H1 (cell line): ENCODE measurements at regions not wholly inside any gene's neighbourhood (a gene's known extent, or its start where the extent isn't known, plus 50 kb on each side); places are given as distances from the start of the nearest gene placed in this dataset.

ENCODE experiments used
- CTCF ChIA-PET: fragments of 300-600 bp; sonication (Branson Sonifier 250); formaldehyde crosslinking; loops from one replicate; lab custom pipeline; 2021; ENCODE audit not compliant: partially characterized antibody; lab: Charles Lee
- POLR2A ChIA-PET: fragments of 300-600 bp; sonication (Branson Sonifier 250); formaldehyde crosslinking; loops from one replicate; lab custom pipeline; 2021; ENCODE audit warnings: inconsistent platforms; ENCODE audit not compliant: partially characterized antibody; lab: Charles Lee
- DNase-seq, 2 experiments: peaks; one replicate each; pipeline versions ENCODE4 v3.0.0 to v3.0.0-alpha.2; 2010 to 2022; ENCODE audit warnings: low spot score in 2 of 2, low read depth in 1 of 2, mixed read lengths in 1 of 2
- FAIRE-seq: peaks from 2 replicates; lab custom pipeline; 2011; peaks lifted over from hg19 to GRCh38; lab: Jason Lieb, UNC
- H2AFZ ChIP-seq: 2 replicates; pipeline ENCODE4 v1.8.1; 2012; ENCODE audit warnings: low read length, inconsistent platforms
- H2AK5ac ChIP-seq: 2 replicates; pipeline ENCODE4 v1.6.1; 2013; ENCODE audit warnings: low read depth, low read length
- H2BK120ac ChIP-seq: replicated peaks from 2 replicates; pipeline ENCODE3; 2013; ENCODE audit warnings: low read depth, low read length, inconsistent platforms
- H2BK12ac ChIP-seq: 2 replicates; pipeline ENCODE4 v1.6.1; 2013; ENCODE audit warnings: low read depth, low read length
- H2BK15ac ChIP-seq: 2 replicates; pipeline ENCODE4 v1.6.1; 2013; ENCODE audit warnings: low read length
- H2BK20ac ChIP-seq: 2 replicates; pipeline ENCODE4 v1.6.1; 2013; ENCODE audit warnings: low read length
- H2BK5ac ChIP-seq: 2 replicates; pipeline ENCODE4 v1.6.1; 2013; ENCODE audit warnings: low read depth, low read length
- H3K14ac ChIP-seq: 2 replicates; pipeline ENCODE4 v1.6.1; 2013; ENCODE audit warnings: inconsistent platforms; ENCODE audit not compliant: insufficient read length
- H3K18ac ChIP-seq: 2 replicates; pipeline ENCODE4 v1.6.1; 2013; ENCODE audit warnings: low read length; ENCODE audit errors: extremely low read depth
- H3K23ac ChIP-seq: 2 replicates; pipeline ENCODE4 v1.6.1; 2013; ENCODE audit warnings: inconsistent platforms; ENCODE audit not compliant: insufficient read length
- H3K23me2 ChIP-seq: 2 replicates; pipeline ENCODE4 v1.6.1; 2013; ENCODE audit warnings: low read depth, low read length
- H3K27ac ChIP-seq: 2 replicates; pipeline ENCODE4 v1.6.1; 2011; ENCODE audit warnings: low read depth, low read length, inconsistent platforms
- H3K27me3 ChIP-seq, 4 experiments: replicated peaks in 1 of 4; 1 replicate in 1 of 4; 2 replicates in 3 of 4; pipeline versions ENCODE4 v1.6.1 to v1.8.1; 2011 to 2013; ENCODE audit warnings: low read length in 3 of 4, mild to moderate bottlenecking in 3 of 4, inconsistent platforms in 2 of 4, mixed read lengths in 2 of 4, moderate library complexity in 1 of 4; ENCODE audit not compliant: control insufficient read depth in 3 of 4, insufficient read depth in 3 of 4; ENCODE audit errors: extremely low read depth in 1 of 4
- H3K36me3 ChIP-seq, 4 experiments: 2 replicates each; pipeline versions ENCODE4 v1.6.1 to v1.8.1; 2011 to 2013; ENCODE audit warnings: mild to moderate bottlenecking in 4 of 4, low read length in 3 of 4, moderate library complexity in 2 of 4, control low read depth in 1 of 4, inconsistent platforms in 1 of 4; ENCODE audit not compliant: insufficient read depth in 4 of 4, control insufficient read depth in 2 of 4
- H3K4ac ChIP-seq: replicated peaks from 2 replicates; pipeline ENCODE3; 2013; ENCODE audit warnings: low read length, low read depth, mixed read lengths, inconsistent platforms; ENCODE audit not compliant: insufficient read length
- H3K4me1 ChIP-seq, 4 experiments: replicated peaks in 1 of 4; 1 replicate in 1 of 4; 2 replicates in 3 of 4; pipeline versions ENCODE4 v1.6.1 to v1.8.1; 2011 to 2013; ENCODE audit warnings: low read length in 3 of 4, inconsistent platforms in 2 of 4, mixed read lengths in 1 of 4; ENCODE audit not compliant: insufficient read depth in 4 of 4, control insufficient read depth in 3 of 4
- H3K4me2 ChIP-seq, 2 experiments: 2 replicates each; pipeline versions ENCODE4 v1.6.1 to v1.8.1; 2011 to 2013; ENCODE audit warnings: low read depth in 2 of 2, low read length in 2 of 2, control low read depth in 1 of 2, inconsistent platforms in 1 of 2, mild to moderate bottlenecking in 1 of 2; ENCODE audit not compliant: insufficient read depth in 1 of 2
- H3K4me3 ChIP-seq, 4 experiments: fragments of 200-600, 300-600 bp in 1 of 4; sonication (generic), shearing (Covaris generic), sonication (Bioruptor Twin) in 1 of 4; 2 replicates each; pipeline versions ENCODE4 v1.5.1 to v1.8.1; 2011 to 2016; ENCODE audit warnings: low read length in 4 of 4, low read depth in 3 of 4, control low read depth in 2 of 4, inconsistent platforms in 2 of 4, mild to moderate bottlenecking in 2 of 4, mixed read lengths in 1 of 4, moderate library complexity in 1 of 4; ENCODE audit not compliant: insufficient read depth in 2 of 4; ENCODE audit errors: extremely low read depth in 1 of 4
- H3K56ac ChIP-seq: replicated peaks from 2 replicates; pipeline ENCODE3; 2013; ENCODE audit warnings: low read depth, mild to moderate bottlenecking, mixed read lengths, low read length, inconsistent platforms; ENCODE audit not compliant: insufficient read length
- H3K79me1 ChIP-seq: 2 replicates; pipeline ENCODE4 v1.6.1; 2013; ENCODE audit warnings: low read depth, low read length, control low read depth
- H3K79me2 ChIP-seq, 2 experiments: 2 replicates each; pipeline versions ENCODE4 v1.6.1 to v1.8.1; 2012 to 2013; ENCODE audit warnings: low read length in 2 of 2, mild to moderate bottlenecking in 2 of 2, inconsistent platforms in 1 of 2; ENCODE audit not compliant: insufficient read depth in 2 of 2, control insufficient read depth in 1 of 2
- H3K9ac ChIP-seq, 4 experiments: replicated peaks in 1 of 4; 1 replicate in 1 of 4; 2 replicates in 3 of 4; pipeline versions ENCODE4 v1.6.1 to v1.8.1; 2011 to 2013; ENCODE audit warnings: low read depth in 3 of 4, low read length in 3 of 4, control low read depth in 2 of 4, mild to moderate bottlenecking in 2 of 4, moderate library complexity in 2 of 4, inconsistent platforms in 1 of 4; ENCODE audit errors: extremely low read depth in 1 of 4
- H3K9me3 ChIP-seq, 2 experiments: 2 replicates each; pipeline versions ENCODE4 v1.6.1 to v1.8.1; 2012 to 2013; ENCODE audit warnings: mild to moderate bottlenecking in 2 of 2, moderate library complexity in 2 of 2, control low read depth in 1 of 2, inconsistent platforms in 1 of 2, low read depth in 1 of 2, low read length in 1 of 2, mixed read lengths in 1 of 2; ENCODE audit not compliant: insufficient read depth in 2 of 2
- H4K20me1 ChIP-seq, 2 experiments: replicated peaks in 1 of 2; 2 replicates each; pipeline versions ENCODE3 to v1.8.1; 2011 to 2013; ENCODE audit warnings: inconsistent platforms in 2 of 2, low read length in 2 of 2, mild to moderate bottlenecking in 1 of 2; ENCODE audit not compliant: insufficient read depth in 2 of 2, control insufficient read depth in 1 of 2
- H4K5ac ChIP-seq: 2 replicates; pipeline ENCODE4 v1.6.1; 2013; ENCODE audit warnings: low read length, low read depth, mixed read lengths, inconsistent platforms; ENCODE audit not compliant: insufficient read length
- H4K8ac ChIP-seq: 2 replicates; pipeline ENCODE4 v1.8.0; 2013; ENCODE audit warnings: mild to moderate bottlenecking, moderate library complexity, low read length, inconsistent platforms; ENCODE audit not compliant: insufficient read depth; ENCODE audit errors: extremely low read depth
- H4K91ac ChIP-seq: replicated peaks from 2 replicates; pipeline ENCODE3; 2013; ENCODE audit warnings: low read length, mixed read lengths, inconsistent platforms; ENCODE audit not compliant: insufficient read length
- FOSL1 ChIP-seq: IDR thresholded peaks from 2 replicates; pipeline ENCODE4 v1.6.1; 2011; ENCODE audit warnings: mild to moderate bottlenecking, low read depth, low read length, moderate library complexity; ENCODE audit not compliant: insufficient read depth
- HDAC2 ChIP-seq, 2 experiments: fragments of 300-600 bp in 1 of 2; sonication (generic) in 1 of 2; IDR thresholded peaks; 2 replicates each; pipeline ENCODE4 v1.6.1; 2011 to 2012; ENCODE audit warnings: low read depth in 2 of 2, low read length in 2 of 2, mild to moderate bottlenecking in 2 of 2, moderate library complexity in 2 of 2, borderline replicate concordance in 1 of 2, inconsistent platforms in 1 of 2
- KDM4A ChIP-seq: IDR thresholded peaks from one replicate; pipeline ENCODE4 v1.7.1; 2012; ENCODE audit warnings: low read depth, mild to moderate bottlenecking, moderate library complexity, low read length, inconsistent platforms; ENCODE audit not compliant: severe bottlenecking
- NANOG ChIP-seq: IDR thresholded peaks from 2 replicates; pipeline ENCODE4 v1.6.1; 2011; ENCODE audit warnings: low read length, low read depth, mild to moderate bottlenecking, inconsistent platforms; ENCODE audit not compliant: insufficient read depth, poor library complexity, severe bottlenecking
- SRF ChIP-seq: IDR thresholded peaks from 2 replicates; pipeline ENCODE4 v1.6.1; 2011; ENCODE audit warnings: mild to moderate bottlenecking, low read depth, low read length, moderate library complexity
- TAF7 ChIP-seq: optimal IDR thresholded peaks from 2 replicates; pipeline ENCODE3; 2011; ENCODE audit warnings: low read depth, mild to moderate bottlenecking, inconsistent platforms, low read length, moderate library complexity, borderline replicate concordance
- WGBS, 2 experiments: shearing (Covaris generic) in 1 of 2; methylation state at CpG; one replicate each; pipeline versions ENCODE4 v1.1.6 to v1.1.7; 2013 to 2015; ENCODE audit warnings: low lambda C conversion rate in 2 of 2, mixed read lengths in 2 of 2, inconsistent platforms in 1 of 2, low coverage in 1 of 2, missing lambda C conversion rate in 1 of 2; ENCODE audit not compliant: insufficient replicate concordance in 2 of 2, insufficient coverage in 1 of 2, insufficient read length in 1 of 2; ENCODE audit errors: extremely low coverage in 1 of 2, missing lambda C conversion rate in 1 of 2; 5-methylcytosine and 5-hydroxymethylcytosine counted together
- TF ChIP-seq, protein P1 (sequence below): IDR thresholded peaks from 2 replicates; pipeline ENCODE4 v1.6.1; 2012; ENCODE audit warnings: inconsistent platforms

- Histone ChIP-seq H3K4me1 (peaks cover 0 to 3% (median 2%) of the 10 kb centered on the region in 4 experiments; a peak in 4 of 7 replicates), H3K18ac (no peak overlapping the region), H2BK12ac (no peak overlapping the region), H3K27me3 (peaks cover 7 to 31% (median 29%) of the 10 kb centered on the region in 4 experiments), H3K79me1 (no peaks in the 10 kb centered on the region), H3K4me2 (peak overlapping the region; percentile 85 to 89), H4K8ac (0 out of 2 replicates have a peak overlapping the region, but pooled peaks have one; percentile 40), H4K5ac (no peak overlapping the region), H4K20me1 (no peaks in the 10 kb centered on the region), H2BK5ac (no peak overlapping the region), H3K79me2 (no peaks in the 10 kb centered on the region), H4K91ac (no peak overlapping the region), H3K4ac (no peak overlapping the region), H3K9me3 (no peaks in the 10 kb centered on the region), H3K56ac (no peak overlapping the region), H2BK120ac (no peak overlapping the region), H2BK15ac (no peak overlapping the region), H3K23me2 (peaks cover 6% of the 10 kb centered on the region; the same call in 1 of the 2 replicates), H2BK20ac (no peak overlapping the region), H3K4me3 (peak overlapping the region; percentile 38 to 68 (median 46); a peak in 6 of 8 replicates), H3K36me3 (no peaks in the 10 kb centered on the region), H3K14ac (no peak overlapping the region), H3K27ac (no peak overlapping the region), H2AFZ (no peak overlapping the region), H3K23ac (no peak overlapping the region), H3K9ac (no peak overlapping the region), H2AK5ac (no peak overlapping the region)
- DNase-seq (no peak), FAIRE-seq (no peak)
- WGBS, 2 experiments = 10% methylated on average over 18 of the region's 28 CpGs; no CpG with 5 or more reads in 1 of the 2 experiments
- CTCF ChIA-PET = no interaction called here
- POLR2A ChIA-PET = no interaction called here
- TF ChIP-seq HDAC2 (IDR thresholded peaks at IDR 0.05; ENCODE audit: borderline replicate concordance in 1 of 2, low read depth in 2 of 2, low read length in 2 of 2) (peak in 1 of 2 experiments; percentile 59; a peak in 1 of 4 replicates), SRF (no peak), NANOG (no peak), KDM4A (peak; percentile 15), FOSL1 (no peak), TAF7 (no peak)
- TF ChIP-seq, protein P1, sequence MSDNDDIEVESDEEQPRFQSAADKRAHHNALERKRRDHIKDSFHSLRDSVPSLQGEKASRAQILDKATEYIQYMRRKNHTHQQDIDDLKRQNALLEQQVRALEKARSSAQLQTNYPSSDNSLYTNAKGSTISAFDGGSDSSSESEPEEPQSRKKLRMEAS = 0 out of 2 replicates have a peak, but pooled peaks have one; percentile 18
Measured at GRCh38 chr18:22558945-22559385, 141.2 kb upstream of the CTAGE1 start.
